Fibroblast of lung (primary cell): ENCODE measurements at regions not wholly inside any gene's neighbourhood (a gene's known extent, or its start where the extent isn't known, plus 50 kb on each side); places are given as distances from the start of the nearest gene placed in this dataset.

Experiments used
- DNase-seq, 2 donors: peaks; one replicate each; pipeline versions ENCODE4 v3.0.0 to v3.0.0-alpha.2; 2010; ENCODE audit warnings: low read depth in 2 of 2
- H2AFZ ChIP-seq: 2 replicates; pipeline ENCODE4 v1.5.1; 2012; ENCODE audit warnings: low read length, control low read depth, inconsistent platforms
- H3K27ac ChIP-seq: 2 replicates; pipeline ENCODE4 v1.5.1; 2011; ENCODE audit warnings: low read length, control low read depth; ENCODE audit not compliant: insufficient read depth
- H3K27me3 ChIP-seq: 2 replicates; pipeline ENCODE4 v1.5.1; 2011; ENCODE audit warnings: mild to moderate bottlenecking, low read length; ENCODE audit not compliant: control insufficient read depth, insufficient read depth
- H3K36me3 ChIP-seq: 2 replicates; pipeline ENCODE4 v1.5.1; 2011; ENCODE audit warnings: low read length; ENCODE audit not compliant: control insufficient read depth, insufficient read depth
- H3K4me1 ChIP-seq: 2 replicates; pipeline ENCODE4 v1.5.1; 2011; ENCODE audit warnings: low read length; ENCODE audit not compliant: control insufficient read depth, insufficient read depth; ENCODE audit errors: extremely low read depth
- H3K4me2 ChIP-seq: 2 replicates; pipeline ENCODE4 v1.5.1; 2011; ENCODE audit warnings: low read length, control low read depth; ENCODE audit not compliant: insufficient read depth; ENCODE audit errors: extremely low read depth
- H3K4me3 ChIP-seq, 4 experiments: fragments of 200-600 bp in 1 of 4; sonication (generic) in 1 of 4; replicated peaks in 1 of 4; 2 replicates each; pipeline ENCODE4 v1.5.1; 2011 to 2016; ENCODE audit warnings: low read length in 4 of 4, low read depth in 3 of 4, mild to moderate bottlenecking in 3 of 4, control low read depth in 2 of 4, inconsistent platforms in 1 of 4, mixed read lengths in 1 of 4; ENCODE audit not compliant: insufficient read depth in 1 of 4; ENCODE audit errors: control extremely low read depth in 1 of 4
- H3K79me2 ChIP-seq: 2 replicates; pipeline ENCODE4 v1.5.1; 2012; ENCODE audit warnings: mild to moderate bottlenecking, low read length, inconsistent platforms; ENCODE audit not compliant: control insufficient read depth, insufficient read depth
- H3K9ac ChIP-seq: 2 replicates; pipeline ENCODE4 v1.5.1; 2011; ENCODE audit warnings: mild to moderate bottlenecking, low read length, control low read depth; ENCODE audit not compliant: insufficient read depth
- H3K9me3 ChIP-seq: 2 replicates; pipeline ENCODE4 v1.5.1; 2012; ENCODE audit warnings: low read depth, low read length; ENCODE audit not compliant: control insufficient read depth, insufficient read depth
- H4K20me1 ChIP-seq: 2 replicates; pipeline ENCODE4 v1.5.1; 2011; ENCODE audit warnings: low read length; ENCODE audit not compliant: control insufficient read depth, insufficient read depth; ENCODE audit errors: extremely low read depth
- EZH2 ChIP-seq: IDR thresholded peaks from 2 replicates; pipeline ENCODE4 v1.5.1; 2012; ENCODE audit warnings: low read length, control low read depth, mild to moderate bottlenecking; ENCODE audit errors: missing control alignments
- TF ChIP-seq, protein P1 (sequence below), 2 donors: IDR thresholded peaks in 1 of 2; conservative IDR thresholded peaks in 1 of 2; 1 replicate in 1 of 2; 2 replicates in 1 of 2; pipeline ENCODE4 v1.5.1; 2011 to 2012; ENCODE audit warnings: low read length in 2 of 2, control low read depth in 1 of 2, inconsistent platforms in 1 of 2, low read depth in 1 of 2, mild to moderate bottlenecking in 1 of 2

- Histone ChIP-seq H3K36me3 (no peaks in the 10 kb centered on the region), H3K4me2 (no peak overlapping the region), H3K9me3 (no peaks in the 10 kb centered on the region), H2AFZ (no peak overlapping the region), H3K27ac (no peak overlapping the region), H3K79me2 (no peaks in the 10 kb centered on the region), H3K4me3 (no peak overlapping the region), H3K4me1 (no peaks in the 10 kb centered on the region), H3K27me3 (no peaks in the 10 kb centered on the region), H4K20me1 (no peaks in the 10 kb centered on the region), H3K9ac (no peak overlapping the region)
- DNase-seq = no peak
- no peak for TF ChIP-seq EZH2
- TF ChIP-seq, protein P1, sequence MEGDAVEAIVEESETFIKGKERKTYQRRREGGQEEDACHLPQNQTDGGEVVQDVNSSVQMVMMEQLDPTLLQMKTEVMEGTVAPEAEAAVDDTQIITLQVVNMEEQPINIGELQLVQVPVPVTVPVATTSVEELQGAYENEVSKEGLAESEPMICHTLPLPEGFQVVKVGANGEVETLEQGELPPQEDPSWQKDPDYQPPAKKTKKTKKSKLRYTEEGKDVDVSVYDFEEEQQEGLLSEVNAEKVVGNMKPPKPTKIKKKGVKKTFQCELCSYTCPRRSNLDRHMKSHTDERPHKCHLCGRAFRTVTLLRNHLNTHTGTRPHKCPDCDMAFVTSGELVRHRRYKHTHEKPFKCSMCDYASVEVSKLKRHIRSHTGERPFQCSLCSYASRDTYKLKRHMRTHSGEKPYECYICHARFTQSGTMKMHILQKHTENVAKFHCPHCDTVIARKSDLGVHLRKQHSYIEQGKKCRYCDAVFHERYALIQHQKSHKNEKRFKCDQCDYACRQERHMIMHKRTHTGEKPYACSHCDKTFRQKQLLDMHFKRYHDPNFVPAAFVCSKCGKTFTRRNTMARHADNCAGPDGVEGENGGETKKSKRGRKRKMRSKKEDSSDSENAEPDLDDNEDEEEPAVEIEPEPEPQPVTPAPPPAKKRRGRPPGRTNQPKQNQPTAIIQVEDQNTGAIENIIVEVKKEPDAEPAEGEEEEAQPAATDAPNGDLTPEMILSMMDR (conservative IDR thresholded peaks at IDR 0.05 in 1 of 2, IDR thresholded peaks at IDR 0.05 in 1 of 2; ENCODE audit: low read depth in 1 of 2, low read length in 2 of 2) = no peak
These were observed 446.3 kb upstream of the SLC35B3 start for GRCh38 chr6:8881663-8882062.

GRCh38 chr6:8879334-8879733 is 444.0 kb upstream of the SLC35B3 start:
- no peak for DNase-seq

DNA sequence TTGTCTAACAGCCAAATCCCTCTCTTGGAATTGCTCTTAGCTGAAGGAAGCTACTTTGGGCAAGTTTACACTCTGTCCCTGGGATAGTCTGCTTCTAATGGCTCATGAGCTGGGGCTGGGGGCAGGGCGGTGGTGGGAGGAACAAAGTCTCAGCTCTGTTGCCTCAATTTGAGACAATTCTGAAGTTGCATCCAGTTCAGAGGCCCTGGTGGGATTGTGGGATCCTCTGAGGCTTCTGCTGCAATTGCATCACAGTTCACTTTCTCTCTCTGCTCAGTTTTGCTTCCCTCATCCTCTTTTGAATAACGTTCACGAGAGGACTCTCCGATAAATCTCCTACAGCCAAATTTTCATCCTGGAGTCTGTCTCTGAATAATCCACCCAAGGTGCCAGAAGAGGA is 440.6 kb upstream of the SLC35B3 start:
- H3K9me3 ChIP-seq = no peaks in the 10 kb centered on the region
- H3K27ac ChIP-seq = no peak overlapping the region
- no peak overlapping the region for H2AFZ ChIP-seq
- H3K27me3 ChIP-seq = no peaks in the 10 kb centered on the region
- no peaks in the 10 kb centered on the region for H3K4me1 ChIP-seq
- DNase-seq = no peak
- TF ChIP-seq EZH2 = no peak
- TF ChIP-seq, protein P1 (conservative IDR thresholded peaks at IDR 0.05 in 1 of 2, IDR thresholded peaks at IDR 0.05 in 1 of 2; ENCODE audit: low read depth in 1 of 2, low read length in 2 of 2) = no peak
- no peak overlapping the region for H3K4me3 ChIP-seq
- no peaks in the 10 kb centered on the region for H4K20me1 ChIP-seq
- no peak overlapping the region for H3K4me2 ChIP-seq
- no peaks in the 10 kb centered on the region for H3K79me2 ChIP-seq
- no peak overlapping the region for H3K9ac ChIP-seq
- H3K36me3 ChIP-seq = no peaks in the 10 kb centered on the region

More at GRCh38 chr6:8879334-8879733, 444.0 kb upstream of the SLC35B3 start:
- Histone ChIP-seq H4K20me1 (no peaks in the 10 kb centered on the region), H3K27ac (no peak overlapping the region), H3K9me3 (no peaks in the 10 kb centered on the region), H3K4me3 (no peak overlapping the region), H3K79me2 (no peaks in the 10 kb centered on the region), H2AFZ (no peak overlapping the region), H3K36me3 (no peaks in the 10 kb centered on the region), H3K4me2 (no peak overlapping the region), H3K4me1 (no peaks in the 10 kb centered on the region), H3K27me3 (no peaks in the 10 kb centered on the region), H3K9ac (no peak overlapping the region)
- no peak for TF ChIP-seq EZH2
- TF ChIP-seq, protein P1 (conservative IDR thresholded peaks at IDR 0.05 in 1 of 2, IDR thresholded peaks at IDR 0.05 in 1 of 2; ENCODE audit: low read depth in 1 of 2, low read length in 2 of 2) = no peak
